ENCODE measurements at regions not wholly inside any gene's neighbourhood (a gene's known extent, or its start where the extent isn't known, plus 50 kb on each side); places are given as distances from the start of the nearest gene placed in this dataset.

DNA sequence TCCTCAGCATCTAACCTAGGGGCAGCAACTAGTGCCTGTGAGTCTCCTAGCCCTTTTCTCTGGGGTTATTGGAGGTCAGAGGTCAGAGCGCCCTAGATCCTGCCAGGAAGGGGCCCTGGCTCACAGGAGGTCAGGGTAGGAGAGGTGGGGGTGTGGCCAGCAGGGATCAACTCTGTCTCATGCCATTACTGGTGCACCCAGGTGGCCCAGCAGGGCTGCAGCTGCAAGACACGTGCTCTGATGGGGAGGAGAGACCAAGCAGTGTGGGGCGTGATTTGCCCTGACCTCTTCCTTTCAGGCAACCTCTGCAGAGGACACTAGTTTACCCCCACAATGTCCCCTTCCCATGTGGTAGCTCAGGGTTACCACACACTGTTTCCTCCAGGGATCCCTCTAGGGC, 73.3 kb upstream of the ZNF30 start:
- TF ChIP-seq, protein P1, sequence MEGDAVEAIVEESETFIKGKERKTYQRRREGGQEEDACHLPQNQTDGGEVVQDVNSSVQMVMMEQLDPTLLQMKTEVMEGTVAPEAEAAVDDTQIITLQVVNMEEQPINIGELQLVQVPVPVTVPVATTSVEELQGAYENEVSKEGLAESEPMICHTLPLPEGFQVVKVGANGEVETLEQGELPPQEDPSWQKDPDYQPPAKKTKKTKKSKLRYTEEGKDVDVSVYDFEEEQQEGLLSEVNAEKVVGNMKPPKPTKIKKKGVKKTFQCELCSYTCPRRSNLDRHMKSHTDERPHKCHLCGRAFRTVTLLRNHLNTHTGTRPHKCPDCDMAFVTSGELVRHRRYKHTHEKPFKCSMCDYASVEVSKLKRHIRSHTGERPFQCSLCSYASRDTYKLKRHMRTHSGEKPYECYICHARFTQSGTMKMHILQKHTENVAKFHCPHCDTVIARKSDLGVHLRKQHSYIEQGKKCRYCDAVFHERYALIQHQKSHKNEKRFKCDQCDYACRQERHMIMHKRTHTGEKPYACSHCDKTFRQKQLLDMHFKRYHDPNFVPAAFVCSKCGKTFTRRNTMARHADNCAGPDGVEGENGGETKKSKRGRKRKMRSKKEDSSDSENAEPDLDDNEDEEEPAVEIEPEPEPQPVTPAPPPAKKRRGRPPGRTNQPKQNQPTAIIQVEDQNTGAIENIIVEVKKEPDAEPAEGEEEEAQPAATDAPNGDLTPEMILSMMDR (IDR thresholded peaks at IDR 0.05), result no peak
- TF ChIP-seq POLR2A (IDR thresholded peaks at IDR 0.05), result no peak

Data from esophagus squamous epithelium (tissue), 4 donors.